HG03378 (cell line): ENCODE measurements at regions not wholly inside any gene's neighbourhood (a gene's known extent, or its start where the extent isn't known, plus 50 kb on each side); places are given as distances from the start of the nearest gene placed in this dataset.
"Not testable (repeated sequence)": the region's sequence is repeated elsewhere in the genome, so short reads cannot be mapped to it uniquely, and the experiment has no call there.

Experiments used
- ATAC-seq: cut with Tn5 transposase; IDR thresholded peaks from one replicate; pipeline ENCODE4 v1.9.1; 2021; ENCODE audit warnings: mild to moderate bottlenecking, moderate library complexity; ENCODE audit not compliant: unreplicated experiment

GRCh38 chr10:60524541-60524940, 134.9 kb upstream of the ANK3 start:
- ATAC-seq, result no peak

GRCh38 chr10:60523371-60523770, 133.7 kb upstream of the ANK3 start:
- not testable (repeated sequence) for ATAC-seq

GRCh38 chr10:60522617-60523016, 132.9 kb upstream of the ANK3 start:
- ATAC-seq, result no peak

GRCh38 chr10:60521974-60522405, 132.3 kb upstream of the ANK3 start:
- no peak for ATAC-seq

DNA sequence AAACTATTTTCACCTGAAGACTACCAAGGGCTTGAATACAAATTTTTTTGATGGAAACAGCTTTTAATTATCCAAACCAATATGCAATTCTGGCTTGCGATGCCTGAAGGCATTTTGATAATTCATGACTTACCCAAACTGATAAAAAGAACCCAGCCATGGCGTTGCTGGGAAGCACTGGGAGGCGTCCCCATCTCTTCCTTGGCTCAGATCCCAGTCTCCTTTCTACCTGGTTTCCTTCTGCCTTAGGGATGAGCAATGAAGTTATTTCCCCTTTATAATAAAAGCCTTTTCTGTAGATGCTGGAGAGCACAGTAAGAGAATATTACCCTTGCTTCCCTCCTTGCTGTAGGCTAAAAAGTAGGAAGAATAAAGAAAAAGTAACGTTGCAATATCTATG, 129.1 kb upstream of the ANK3 start:
- ATAC-seq, result no peak

DNA sequence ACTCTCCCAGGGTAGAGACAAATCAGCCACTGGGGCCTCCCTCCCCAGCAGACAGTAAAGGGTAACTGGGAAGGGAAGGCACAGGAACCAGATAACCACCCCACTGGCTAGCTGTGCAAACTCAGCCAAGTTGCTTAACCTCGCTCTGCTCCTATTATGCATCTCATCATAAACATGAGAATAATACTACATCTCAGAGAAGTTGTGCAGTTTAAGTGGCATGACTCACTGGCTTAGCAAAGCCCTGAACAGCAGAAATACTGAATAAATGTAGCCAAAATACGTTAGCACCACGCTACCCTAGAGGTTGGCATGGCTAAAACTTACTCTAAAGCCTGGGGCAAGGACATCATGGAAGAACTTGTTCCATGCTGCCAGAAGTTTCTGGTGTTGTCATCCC, 128.1 kb upstream of the ANK3 start:
- ATAC-seq, result no peak

DNA sequence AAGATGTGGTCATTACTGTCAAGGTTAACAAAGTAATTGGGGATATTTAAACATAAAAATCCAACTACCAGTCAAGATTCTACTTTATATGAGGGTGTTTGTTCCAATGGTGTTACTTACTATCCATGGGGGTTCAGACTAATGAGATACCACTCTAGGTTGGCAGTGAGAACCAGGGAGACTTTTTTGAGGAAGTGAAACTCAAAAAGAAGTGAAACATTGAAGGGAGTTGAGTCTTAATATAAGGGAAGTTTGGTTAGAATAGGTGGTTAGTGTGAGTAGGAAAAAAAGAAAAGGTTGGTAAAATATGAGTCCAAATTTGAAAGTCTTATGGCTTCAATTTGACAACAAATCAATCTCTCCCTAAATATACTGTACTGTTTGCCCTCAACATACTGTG, 123.6 kb upstream of the ANK3 start:
- peak; percentile 77 for ATAC-seq

GRCh38 chr10:60511477-60512229, 122.0 kb upstream of the ANK3 start:
- ATAC-seq, result no peak

GRCh38 chr10:60508831-60509230, 119.2 kb upstream of the ANK3 start:
- no peak for ATAC-seq

DNA sequence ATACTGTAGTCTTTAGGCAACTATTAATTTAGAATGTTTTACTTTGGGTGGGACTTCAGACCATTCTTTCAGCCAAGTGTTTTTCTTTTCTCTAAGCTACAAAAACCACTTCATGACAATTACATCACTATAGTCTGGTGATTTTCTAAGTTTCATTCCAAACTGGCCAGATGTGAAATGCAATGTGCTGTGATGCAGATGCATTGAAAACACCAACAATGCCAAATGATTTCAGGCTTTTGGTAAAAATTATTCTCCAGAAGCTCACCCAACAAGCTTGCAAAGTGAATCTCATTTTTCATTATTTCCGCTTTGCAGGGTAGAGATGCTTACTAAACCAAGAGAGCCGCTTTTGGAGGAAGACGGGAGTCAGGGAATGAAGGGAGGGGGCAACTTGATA, 118.4 kb upstream of the ANK3 start:
- ATAC-seq, result no peak

DNA sequence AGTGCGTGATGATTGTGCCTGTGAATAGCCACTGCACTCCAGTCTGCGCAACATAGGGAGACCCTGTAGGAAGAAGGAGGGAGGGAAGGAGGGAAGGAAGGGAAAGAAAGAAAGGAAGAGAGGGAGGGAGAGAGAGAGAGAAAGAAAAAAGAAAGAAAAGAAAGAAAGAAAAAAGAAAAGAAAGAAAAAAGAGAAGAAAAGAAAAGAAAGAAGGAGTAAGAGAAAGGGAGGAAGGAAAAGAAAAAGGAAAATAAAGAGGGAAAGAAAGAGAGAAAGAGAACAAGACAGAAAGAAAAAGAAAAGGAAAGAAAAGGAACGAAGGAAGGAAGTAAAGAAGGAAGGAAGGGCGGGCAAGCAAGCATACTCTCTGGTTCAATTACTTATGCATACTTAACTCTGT, 112.9 kb upstream of the ANK3 start:
- no peak for ATAC-seq

GRCh38 chr10:60498985-60499384, 109.3 kb upstream of the ANK3 start:
- no peak for ATAC-seq

DNA sequence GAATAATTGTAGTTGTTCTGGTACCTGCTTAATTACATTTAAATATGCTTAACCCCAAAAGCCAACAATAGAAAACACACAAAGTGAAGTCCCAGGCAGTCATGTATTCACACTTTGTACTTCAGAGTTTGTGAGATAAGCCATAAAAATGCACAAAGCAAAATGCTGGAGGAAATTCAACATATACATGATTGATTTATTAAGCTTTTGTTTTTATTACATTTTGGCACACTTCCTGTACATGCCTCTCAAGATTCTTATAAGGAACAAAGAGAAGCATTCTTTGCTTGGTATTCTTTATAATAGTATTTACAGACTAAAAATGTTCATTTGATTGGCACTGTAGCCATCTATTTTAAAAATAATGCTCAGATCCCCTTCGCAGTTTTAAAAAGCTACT, 107.7 kb upstream of the ANK3 start:
- no peak for ATAC-seq

DNA sequence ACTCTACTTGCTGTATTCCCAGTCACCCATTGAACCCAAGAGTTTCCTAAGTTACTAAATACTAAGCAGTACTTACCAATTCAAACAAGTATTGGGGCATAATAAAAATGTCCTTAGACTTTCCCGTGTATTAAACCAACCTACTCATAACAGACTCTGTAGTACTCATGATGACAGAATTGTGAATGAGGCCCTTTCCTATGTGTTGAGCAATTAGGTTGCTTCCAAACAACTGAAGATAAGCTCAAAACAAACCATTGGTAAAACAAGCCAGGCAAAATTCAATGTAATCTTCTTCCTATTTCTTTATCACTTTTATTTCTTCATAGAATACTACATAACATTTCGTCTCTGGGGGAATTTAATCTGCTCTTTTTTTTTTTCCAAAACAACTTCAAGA, 106.5 kb upstream of the ANK3 start:
- ATAC-seq, result no peak

GRCh38 chr10:60495338-60496055, 105.8 kb upstream of the ANK3 start:
- ATAC-seq, result no peak

- ATAC-seq, result no peak
Observed at GRCh38 chr10:60494774-60495173, 105.1 kb upstream of the ANK3 start.

- ATAC-seq, result no peak
Observed at GRCh38 chr10:60491162-60491561, 101.5 kb upstream of the ANK3 start.

GRCh38 chr10:60490013-60490412, 100.3 kb upstream of the ANK3 start:
- ATAC-seq, result no peak

DNA sequence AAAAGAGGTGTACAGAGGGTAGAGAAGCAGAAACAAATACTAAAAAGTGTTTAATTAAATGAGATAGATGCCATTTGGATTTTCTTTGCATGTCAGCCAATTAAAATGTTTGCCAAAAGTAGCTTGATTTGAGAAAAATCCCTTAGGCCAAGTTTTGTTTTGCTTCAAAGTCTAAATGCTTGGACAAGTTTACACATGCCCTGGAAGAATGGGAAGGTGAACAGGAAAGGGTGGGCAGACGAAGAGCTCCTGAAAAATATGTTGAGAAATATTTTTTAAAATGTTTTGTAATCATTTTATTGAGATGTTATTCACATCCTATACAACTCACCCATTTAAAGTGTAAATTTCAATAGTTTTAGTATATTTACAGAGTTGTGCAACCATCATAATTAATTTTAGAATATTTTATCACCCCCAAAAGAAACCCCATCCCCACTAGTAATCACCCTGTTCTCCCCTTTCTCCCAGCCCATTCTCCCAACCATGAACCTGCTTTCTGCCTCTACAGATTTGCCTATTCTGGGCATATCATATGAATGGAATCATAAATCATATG, 98.5 kb upstream of the ANK3 start:
- ATAC-seq, result no peak

GRCh38 chr10:60487543-60487942, 97.9 kb upstream of the ANK3 start:
- ATAC-seq, result no peak

GRCh38 chr10:60485025-60485424, 95.3 kb upstream of the ANK3 start:
- ATAC-seq, result no peak

GRCh38 chr10:60480865-60481563, 91.3 kb upstream of the ANK3 start:
- no peak for ATAC-seq
